T-helper 17 cell (primary cell): ENCODE measurements at regions not wholly inside any gene's neighbourhood (a gene's known extent, or its start where the extent isn't known, plus 50 kb on each side); places are given as distances from the start of the nearest gene placed in this dataset.

Source experiments
- ATAC-seq: fragments of 150-1000 bp; cut with Tn5 transposase; 2 replicates; pipeline ENCODE4 v1.10.0; 2021; ENCODE audit warnings: mild to moderate bottlenecking, moderate library complexity
- DNase-seq, 3 donors: peaks; one replicate each; pipeline versions ENCODE4 v3.0.0 to v3.0.0-alpha.2; 2020 to 2021
- H3K9me3 ChIP-seq: one replicate; pipeline ENCODE4 v1.7.0; 2013; ENCODE audit warnings: low read length, mild to moderate bottlenecking; ENCODE audit not compliant: control insufficient read depth, poor library complexity, severe bottlenecking
- H3K27ac Mint-ChIP-seq: one replicate; pipeline ENCODE4 v1.8.0; 2022; ENCODE audit warnings: mild to moderate bottlenecking, moderate library complexity, mixed read lengths
- H3K27me3 Mint-ChIP-seq: one replicate; pipeline ENCODE4 v1.8.0; 2022; ENCODE audit warnings: mixed read lengths
- H3K36me3 Mint-ChIP-seq: one replicate; pipeline ENCODE4 v1.8.0; 2022; ENCODE audit warnings: low read depth, mixed read lengths
- H3K4me1 Mint-ChIP-seq: one replicate; pipeline ENCODE4 v1.8.0; 2022; ENCODE audit warnings: mild to moderate bottlenecking, mixed read lengths
- H3K4me3 Mint-ChIP-seq: one replicate; pipeline ENCODE4 v1.8.0; 2022; ENCODE audit warnings: mild to moderate bottlenecking, moderate library complexity, mixed read lengths

GRCh38 chr5:111859031-111859430, 102.0 kb upstream of the NREP start:
- H3K4me3 Mint-ChIP-seq: no peak overlapping the region
- no peaks in the 10 kb centered on the region for H3K9me3 ChIP-seq
- no peak overlapping the region for H3K27ac Mint-ChIP-seq
- DNase-seq (no peak), ATAC-seq (no peak)
- H3K4me1 Mint-ChIP-seq: no peaks in the 10 kb centered on the region
- peaks cover 19% of the 10 kb centered on the region for H3K27me3 Mint-ChIP-seq
- no peaks in the 10 kb centered on the region for H3K36me3 Mint-ChIP-seq

- Mint-ChIP-seq H3K4me3 (no peak overlapping the region), H3K27ac (no peak overlapping the region), H3K36me3 (no peaks in the 10 kb centered on the region), H3K4me1 (no peaks in the 10 kb centered on the region), H3K27me3 (peaks cover 22% of the 10 kb centered on the region)
- DNase-seq (no peak), ATAC-seq (no peak)
- H3K9me3 ChIP-seq: no peaks in the 10 kb centered on the region
Observed at GRCh38 chr5:111857623-111858022, 100.6 kb upstream of the NREP start.

GRCh38 chr5:111856876-111857466, 100.0 kb upstream of the NREP start:
- Mint-ChIP-seq H3K27me3 (peaks cover 27% of the 10 kb centered on the region), H3K27ac (no peak overlapping the region), H3K36me3 (no peaks in the 10 kb centered on the region), H3K4me3 (no peak overlapping the region), H3K4me1 (no peaks in the 10 kb centered on the region)
- no peaks in the 10 kb centered on the region for H3K9me3 ChIP-seq
- DNase-seq (no peak), ATAC-seq (no peak)

GRCh38 chr5:111855356-111855755, 98.4 kb upstream of the NREP start:
- Mint-ChIP-seq H3K4me3 (no peak overlapping the region), H3K4me1 (no peaks in the 10 kb centered on the region), H3K36me3 (no peaks in the 10 kb centered on the region), H3K27me3 (peaks cover 22% of the 10 kb centered on the region), H3K27ac (no peak overlapping the region)
- ATAC-seq: no peak
- no peak for DNase-seq
- no peaks in the 10 kb centered on the region for H3K9me3 ChIP-seq

- Mint-ChIP-seq H3K4me1 (no peaks in the 10 kb centered on the region), H3K4me3 (no peak overlapping the region), H3K36me3 (no peaks in the 10 kb centered on the region), H3K27me3 (peaks cover 22% of the 10 kb centered on the region), H3K27ac (no peak overlapping the region)
- DNase-seq (no peak), ATAC-seq (no peak)
- no peaks in the 10 kb centered on the region for H3K9me3 ChIP-seq
Observed at GRCh38 chr5:111854186-111854585, 97.2 kb upstream of the NREP start.

- Mint-ChIP-seq H3K4me1 (no peaks in the 10 kb centered on the region), H3K27me3 (peaks cover 27% of the 10 kb centered on the region), H3K36me3 (no peaks in the 10 kb centered on the region), H3K4me3 (no peak overlapping the region), H3K27ac (no peak overlapping the region)
- no peak for DNase-seq
- no peak for ATAC-seq
- H3K9me3 ChIP-seq: no peaks in the 10 kb centered on the region
Observed at GRCh38 chr5:111853748-111854147, 96.8 kb upstream of the NREP start.

- Mint-ChIP-seq H3K27ac (no peak overlapping the region), H3K4me1 (no peaks in the 10 kb centered on the region), H3K4me3 (no peak overlapping the region), H3K36me3 (no peaks in the 10 kb centered on the region), H3K27me3 (peaks cover 21% of the 10 kb centered on the region)
- ATAC-seq: no peak
- H3K9me3 ChIP-seq: no peaks in the 10 kb centered on the region
- no peak for DNase-seq
Observed at GRCh38 chr5:111851631-111852548, 94.9 kb upstream of the NREP start.

- no peaks in the 10 kb centered on the region for H3K36me3 Mint-ChIP-seq
- DNase-seq (no peak), ATAC-seq (no peak)
- peaks cover 18% of the 10 kb centered on the region for H3K27me3 Mint-ChIP-seq
- no peak overlapping the region for H3K27ac Mint-ChIP-seq
- H3K9me3 ChIP-seq: no peaks in the 10 kb centered on the region
- no peaks in the 10 kb centered on the region for H3K4me1 Mint-ChIP-seq
- no peak overlapping the region for H3K4me3 Mint-ChIP-seq
Observed at GRCh38 chr5:111848476-111848875, 91.5 kb upstream of the NREP start.

GRCh38 chr5:111847052-111847925, 90.3 kb upstream of the NREP start:
- ATAC-seq (no peak), DNase-seq (no peak)
- no peak overlapping the region for H3K4me3 Mint-ChIP-seq
- no peaks in the 10 kb centered on the region for H3K36me3 Mint-ChIP-seq
- H3K27ac Mint-ChIP-seq: no peak overlapping the region
- no peaks in the 10 kb centered on the region for H3K4me1 Mint-ChIP-seq
- peaks cover 19% of the 10 kb centered on the region for H3K27me3 Mint-ChIP-seq
- no peaks in the 10 kb centered on the region for H3K9me3 ChIP-seq

GRCh38 chr5:111840036-111840674, 83.2 kb upstream of the NREP start:
- Mint-ChIP-seq H3K4me3 (no peak overlapping the region), H3K4me1 (no peaks in the 10 kb centered on the region), H3K36me3 (no peaks in the 10 kb centered on the region), H3K27ac (no peak overlapping the region), H3K27me3 (peaks cover 25% of the 10 kb centered on the region)
- no peaks in the 10 kb centered on the region for H3K9me3 ChIP-seq
- no peak for ATAC-seq
- DNase-seq: no peak

- Mint-ChIP-seq H3K4me1 (no peaks in the 10 kb centered on the region), H3K36me3 (no peaks in the 10 kb centered on the region), H3K4me3 (no peak overlapping the region), H3K27me3 (peaks cover 28% of the 10 kb centered on the region), H3K27ac (no peak overlapping the region)
- no peak for DNase-seq
- H3K9me3 ChIP-seq: no peaks in the 10 kb centered on the region
- no peak for ATAC-seq
Observed at GRCh38 chr5:111839438-111839837, 82.4 kb upstream of the NREP start.

- no peaks in the 10 kb centered on the region for H3K36me3 Mint-ChIP-seq
- no peak overlapping the region for H3K4me3 Mint-ChIP-seq
- no peak overlapping the region for H3K27ac Mint-ChIP-seq
- no peak for DNase-seq
- ATAC-seq: no peak
- H3K4me1 Mint-ChIP-seq: no peaks in the 10 kb centered on the region
- H3K9me3 ChIP-seq: no peaks in the 10 kb centered on the region
- peaks cover 18% of the 10 kb centered on the region for H3K27me3 Mint-ChIP-seq
Observed at GRCh38 chr5:111836426-111836825, 79.4 kb upstream of the NREP start.
